A549 (cell line): ENCODE measurements at regions not wholly inside any gene's neighbourhood (a gene's known extent, or its start where the extent isn't known, plus 50 kb on each side); places are given as distances from the start of the nearest gene placed in this dataset.

Experiments used
- ATAC-seq, 2 experiments: fragments of 200-7000 bp in 1 of 2; fragments of >200 bp in 1 of 2; cut with Nextera tagmentation in 1 of 2; cut with Tn5 transposase in 1 of 2; 3 replicates each; pipeline versions ENCODE4 v1.8.0 to v1.9.1; 2018 to 2020; ENCODE audit warnings: mild to moderate bottlenecking in 1 of 2, moderate library complexity in 1 of 2
- CTCF ChIA-PET: fragments of 300-600 bp; sonication (Branson Sonifier 250); formaldehyde crosslinking; extraction: SDS; loops from one replicate; lab custom pipeline; 2021; ENCODE audit warnings: antibody characterized with exemption, inconsistent platforms; lab: Yijun Ruan, JAX
- POLR2A ChIA-PET: fragments of 350-600 bp; formaldehyde crosslinking; extraction: SDS; loops from one replicate; lab custom pipeline; 2021; ENCODE audit warnings: antibody characterized with exemption, inconsistent platforms; lab: Yijun Ruan, JAX
- DNase-seq, 2 experiments: peaks; one replicate each; pipeline versions ENCODE4 v3.0.0 to v3.0.0-alpha.2; 2011 to 2016; ENCODE audit warnings: low read depth in 1 of 2, low spot score in 1 of 2
- FAIRE-seq: peaks from 2 replicates; lab custom pipeline; 2011; peaks lifted over from hg19 to GRCh38; lab: Jason Lieb, UNC
- H3K27ac ChIP-seq, 2 experiments: fragments of >200 bp; sonication (Bioruptor Twin); formaldehyde crosslinking; 3 replicates each; pipeline ENCODE4 v1.5.1; 2016 to 2017
- H3K4me1 ChIP-seq: fragments of >200 bp; sonication (Bioruptor Twin); formaldehyde crosslinking; 3 replicates; pipeline ENCODE4 v1.6.1; 2016
- H3K4me2 ChIP-seq: fragments of >200 bp; sonication (Bioruptor Twin); formaldehyde crosslinking; 3 replicates; pipeline ENCODE4 v1.6.1; 2016
- H3K4me3 ChIP-seq: fragments of >200 bp; sonication (Bioruptor Twin); formaldehyde crosslinking; 3 replicates; pipeline ENCODE4 v1.5.1; 2016
- H3K9me3 ChIP-seq: fragments of >200 bp; sonication (Bioruptor Twin); formaldehyde crosslinking; 3 replicates; pipeline ENCODE4 v1.6.1; 2016
- BHLHE40 ChIP-seq: IDR thresholded peaks from 2 replicates; pipeline ENCODE4 v1.6.1; 2012; ENCODE audit warnings: low read depth, low read length, inconsistent platforms
- EP300 ChIP-seq, 2 experiments: fragments of >200 bp; sonication (Bioruptor Twin); formaldehyde crosslinking; IDR thresholded peaks; 2 replicates in 1 of 2; 3 replicates in 1 of 2; pipeline ENCODE4 v1.6.1; 2016 to 2017
- ESRRA ChIP-seq: fragments of 150-350 bp; IDR thresholded peaks from 2 replicates; pipeline ENCODE4 v1.6.1; 2014; ENCODE audit warnings: mild to moderate bottlenecking, low read length, borderline replicate concordance
- FOSL2 ChIP-seq, 2 experiments: fragments of 450-650 bp in 1 of 2; fragments of >200 bp in 1 of 2; sonication (Bioruptor Twin) in 1 of 2; formaldehyde crosslinking; IDR thresholded peaks; 2 replicates each; pipeline versions ENCODE4 v1.5.0 to v1.6.1; 2016 to 2020; ENCODE audit warnings: mild to moderate bottlenecking in 1 of 2, moderate library complexity in 1 of 2
- FOXS1 ChIP-seq: fragments of 250-450 bp; sonication (Bioruptor Pico); IDR thresholded peaks from 2 replicates; pipeline ENCODE4 v1.5.0; 2020; ENCODE audit warnings: mild to moderate bottlenecking, moderate library complexity
- HDAC2 ChIP-seq: fragments of 200-600 bp; sonication (generic); IDR thresholded peaks from 2 replicates; pipeline ENCODE4 v1.6.1; 2016
- HEYL ChIP-seq: fragments of 250-450 bp; sonication (Bioruptor Pico); IDR thresholded peaks from 2 replicates; pipeline ENCODE4 v1.8.0; 2021; ENCODE audit warnings: mild to moderate bottlenecking, moderate library complexity
- HOXA7 ChIP-seq: fragments of 250-450 bp; sonication (Bioruptor Pico); IDR thresholded peaks from 2 replicates; pipeline ENCODE4 v1.5.0; 2020; ENCODE audit warnings: mild to moderate bottlenecking, moderate library complexity
- JUN ChIP-seq, 2 experiments: fragments of >200 bp; sonication (Bioruptor Twin); formaldehyde crosslinking; IDR thresholded peaks; 2 replicates in 1 of 2; 3 replicates in 1 of 2; pipeline ENCODE4 v1.6.1; 2016 to 2017
- JUNB ChIP-seq: fragments of >200 bp; sonication (Bioruptor Twin); formaldehyde crosslinking; IDR thresholded peaks from 2 replicates; pipeline ENCODE4 v1.6.1; 2016
- KDM5A ChIP-seq: fragments of 200-600 bp; sonication (generic); IDR thresholded peaks from 2 replicates; pipeline ENCODE4 v1.6.1; 2016; ENCODE audit warnings: antibody characterized with exemption, mild to moderate bottlenecking
- MYC ChIP-seq: IDR thresholded peaks from 2 replicates; pipeline ENCODE4 v1.6.1; 2012; ENCODE audit warnings: mild to moderate bottlenecking, inconsistent platforms, low read length, improper control_type of control experiment, borderline replicate concordance
- PHF8 ChIP-seq: fragments of 200-600 bp; sonication (generic); IDR thresholded peaks from 2 replicates; pipeline ENCODE4 v1.6.1; 2016; ENCODE audit warnings: low read depth, mild to moderate bottlenecking, antibody characterized with exemption, moderate library complexity, borderline replicate concordance
- RARB ChIP-seq: fragments of 250-450 bp; sonication (Bioruptor Pico); IDR thresholded peaks from 2 replicates; pipeline ENCODE4 v1.8.0; 2021; ENCODE audit warnings: mild to moderate bottlenecking, moderate library complexity
- RCOR1 ChIP-seq: fragments of 150-350 bp; IDR thresholded peaks from 2 replicates; pipeline ENCODE4 v1.6.1; 2014; ENCODE audit warnings: antibody characterized with exemption, low read length, low read depth
- ZC3H11A ChIP-seq: fragments of 450-650 bp; IDR thresholded peaks from 2 replicates; pipeline ENCODE4 v1.6.1; 2014; ENCODE audit warnings: antibody characterized with exemption, mild to moderate bottlenecking
- ZSCAN20 ChIP-seq: fragments of 250-450 bp; sonication (Bioruptor Pico); IDR thresholded peaks from 2 replicates; pipeline ENCODE4 v1.8.0; 2022; ENCODE audit warnings: mild to moderate bottlenecking, moderate library complexity
- WGBS: methylation state at CpG from one replicate; pipeline ENCODE4 v1.1.6; 2017; ENCODE audit errors: missing lambda C conversion rate; 5-methylcytosine and 5-hydroxymethylcytosine counted together
- TF ChIP-seq, protein P1 (sequence below): fragments of >200 bp; sonication (Bioruptor Twin); formaldehyde crosslinking; IDR thresholded peaks from 3 replicates; pipeline ENCODE4 v1.5.1; 2016
- TF ChIP-seq, protein P2 (sequence below): IDR thresholded peaks from 2 replicates; pipeline ENCODE4 v1.6.1; 2012
- TF ChIP-seq, protein P3 (sequence below): IDR thresholded peaks from 2 replicates; pipeline ENCODE4 v1.6.1; 2012
- TF ChIP-seq, protein P4 (sequence below): fragments of 250-450 bp; sonication (Bioruptor Pico); IDR thresholded peaks from 2 replicates; pipeline ENCODE4 v1.5.0; 2021; ENCODE audit warnings: mild to moderate bottlenecking, moderate library complexity, borderline replicate concordance
- TF ChIP-seq, protein P5 (sequence below): fragments of 450-650 bp; IDR thresholded peaks from 2 replicates; pipeline ENCODE4 v1.6.1; 2014; ENCODE audit warnings: antibody characterized with exemption

DNA sequence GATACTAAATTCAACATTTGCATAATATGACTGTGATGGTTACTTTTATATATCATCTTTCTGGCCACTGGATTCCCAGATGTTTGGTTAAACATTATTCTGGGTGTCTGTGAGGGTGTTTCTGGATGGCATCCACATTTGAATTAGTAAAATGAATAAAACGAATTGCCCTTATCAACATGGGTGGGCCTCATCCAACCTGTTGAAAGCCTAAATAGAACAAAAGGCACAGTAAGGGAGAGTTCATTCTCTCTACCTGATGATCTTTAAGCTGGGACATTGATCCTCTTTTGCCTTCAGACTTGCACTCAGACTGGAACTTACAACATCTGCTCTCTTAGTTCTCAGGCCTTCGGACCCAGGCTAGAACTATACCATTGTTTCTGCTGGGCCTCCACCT is 57.6 kb downstream of the CD24 start (continued):
- TF ChIP-seq, protein P1, sequence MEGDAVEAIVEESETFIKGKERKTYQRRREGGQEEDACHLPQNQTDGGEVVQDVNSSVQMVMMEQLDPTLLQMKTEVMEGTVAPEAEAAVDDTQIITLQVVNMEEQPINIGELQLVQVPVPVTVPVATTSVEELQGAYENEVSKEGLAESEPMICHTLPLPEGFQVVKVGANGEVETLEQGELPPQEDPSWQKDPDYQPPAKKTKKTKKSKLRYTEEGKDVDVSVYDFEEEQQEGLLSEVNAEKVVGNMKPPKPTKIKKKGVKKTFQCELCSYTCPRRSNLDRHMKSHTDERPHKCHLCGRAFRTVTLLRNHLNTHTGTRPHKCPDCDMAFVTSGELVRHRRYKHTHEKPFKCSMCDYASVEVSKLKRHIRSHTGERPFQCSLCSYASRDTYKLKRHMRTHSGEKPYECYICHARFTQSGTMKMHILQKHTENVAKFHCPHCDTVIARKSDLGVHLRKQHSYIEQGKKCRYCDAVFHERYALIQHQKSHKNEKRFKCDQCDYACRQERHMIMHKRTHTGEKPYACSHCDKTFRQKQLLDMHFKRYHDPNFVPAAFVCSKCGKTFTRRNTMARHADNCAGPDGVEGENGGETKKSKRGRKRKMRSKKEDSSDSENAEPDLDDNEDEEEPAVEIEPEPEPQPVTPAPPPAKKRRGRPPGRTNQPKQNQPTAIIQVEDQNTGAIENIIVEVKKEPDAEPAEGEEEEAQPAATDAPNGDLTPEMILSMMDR: no peak
- TF ChIP-seq, protein P2, sequence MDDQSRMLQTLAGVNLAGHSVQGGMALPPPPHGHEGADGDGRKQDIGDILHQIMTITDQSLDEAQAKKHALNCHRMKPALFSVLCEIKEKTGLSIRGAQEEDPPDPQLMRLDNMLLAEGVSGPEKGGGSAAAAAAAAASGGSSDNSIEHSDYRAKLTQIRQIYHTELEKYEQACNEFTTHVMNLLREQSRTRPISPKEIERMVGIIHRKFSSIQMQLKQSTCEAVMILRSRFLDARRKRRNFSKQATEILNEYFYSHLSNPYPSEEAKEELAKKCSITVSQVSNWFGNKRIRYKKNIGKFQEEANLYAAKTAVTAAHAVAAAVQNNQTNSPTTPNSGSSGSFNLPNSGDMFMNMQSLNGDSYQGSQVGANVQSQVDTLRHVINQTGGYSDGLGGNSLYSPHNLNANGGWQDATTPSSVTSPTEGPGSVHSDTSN: no peak
- TF ChIP-seq PHF8 (no peak), HEYL (no peak), ESRRA (no peak), BHLHE40 (no peak), RARB (CRISPR knock-in tag) (no peak), HOXA7 (CRISPR knock-in tag) (no peak), KDM5A (no peak), EP300 (IDR thresholded peaks at IDR 0.05) (no peak), ZC3H11A (no peak)

DNA sequence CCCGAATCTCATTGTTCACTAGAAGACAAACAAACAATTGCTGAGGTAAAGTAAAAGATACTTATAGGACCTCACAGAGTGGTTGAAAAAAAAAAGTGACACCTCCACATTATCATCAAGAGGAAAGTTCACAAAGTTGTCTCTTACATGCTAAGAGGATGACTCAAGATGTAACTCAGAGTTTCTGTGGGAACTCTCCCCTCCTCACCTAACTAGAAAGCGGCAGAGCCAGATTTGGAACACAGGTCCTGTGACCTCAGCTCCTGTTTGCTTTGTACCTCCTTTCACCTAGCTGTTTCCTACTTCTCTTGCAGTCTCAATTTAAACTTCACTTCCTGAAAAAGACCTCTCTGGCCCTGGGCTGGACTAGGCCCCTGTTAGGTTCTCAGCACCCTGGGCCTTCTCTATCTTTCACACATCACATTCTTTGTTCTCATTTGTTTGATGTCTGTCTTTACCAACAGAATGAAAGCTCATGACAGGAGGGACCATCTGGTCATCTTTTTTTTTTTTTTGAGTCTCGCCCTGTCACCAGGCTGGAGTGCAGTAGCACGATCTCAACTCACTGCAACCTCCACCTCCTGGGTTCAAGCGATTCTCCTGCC is 60.8 kb downstream of the CD24 start:
- FAIRE-seq (no peak), DNase-seq (no peak), ATAC-seq (no peak)
- no peak overlapping the region for H3K4me2 ChIP-seq
- WGBS: 88% methylated on average over 5 of the region's 5 CpGs
- peaks cover 22% of the 10 kb centered on the region; the same call in 2 of the 3 replicates for H3K4me1 ChIP-seq
- H3K4me3 ChIP-seq: no peak overlapping the region
- ChIA-PET POLR2A (no interaction called here), CTCF (no interaction called here)
- peak overlapping the region in 1 of 2 experiments; percentile 43; a peak in 2 of 6 replicates for H3K27ac ChIP-seq
- H3K9me3 ChIP-seq: peaks cover 3% of the 10 kb centered on the region; the same call in 2 of the 3 replicates
- TF ChIP-seq, protein P3, sequence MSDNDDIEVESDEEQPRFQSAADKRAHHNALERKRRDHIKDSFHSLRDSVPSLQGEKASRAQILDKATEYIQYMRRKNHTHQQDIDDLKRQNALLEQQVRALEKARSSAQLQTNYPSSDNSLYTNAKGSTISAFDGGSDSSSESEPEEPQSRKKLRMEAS: no peak
- TF ChIP-seq FOSL2 (IDR thresholded peaks at IDR 0.05) (no peak), FOSL2 (CRISPR knock-in tag; IDR thresholded peaks at IDR 0.05) (no peak), HDAC2 (no peak), JUN (IDR thresholded peaks at IDR 0.05) (no peak), RCOR1 (no peak), JUNB (no peak), FOXS1 (no peak), ZSCAN20 (no peak), MYC (no peak), RARB (CRISPR knock-in tag) (no peak)
- TF ChIP-seq, protein P4, sequence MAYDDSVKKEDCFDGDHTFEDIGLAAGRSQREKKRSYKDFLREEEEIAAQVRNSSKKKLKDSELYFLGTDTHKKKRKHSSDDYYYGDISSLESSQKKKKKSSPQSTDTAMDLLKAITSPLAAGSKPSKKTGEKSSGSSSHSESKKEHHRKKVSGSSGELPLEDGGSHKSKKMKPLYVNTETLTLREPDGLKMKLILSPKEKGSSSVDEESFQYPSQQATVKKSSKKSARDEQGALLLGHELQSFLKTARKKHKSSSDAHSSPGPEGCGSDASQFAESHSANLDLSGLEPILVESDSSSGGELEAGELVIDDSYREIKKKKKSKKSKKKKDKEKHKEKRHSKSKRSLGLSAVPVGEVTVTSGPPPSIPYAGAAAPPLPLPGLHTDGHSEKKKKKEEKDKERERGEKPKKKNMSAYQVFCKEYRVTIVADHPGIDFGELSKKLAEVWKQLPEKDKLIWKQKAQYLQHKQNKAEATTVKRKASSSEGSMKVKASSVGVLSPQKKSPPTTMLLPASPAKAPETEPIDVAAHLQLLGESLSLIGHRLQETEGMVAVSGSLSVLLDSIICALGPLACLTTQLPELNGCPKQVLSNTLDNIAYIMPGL: no peak
- TF ChIP-seq, protein P5, sequence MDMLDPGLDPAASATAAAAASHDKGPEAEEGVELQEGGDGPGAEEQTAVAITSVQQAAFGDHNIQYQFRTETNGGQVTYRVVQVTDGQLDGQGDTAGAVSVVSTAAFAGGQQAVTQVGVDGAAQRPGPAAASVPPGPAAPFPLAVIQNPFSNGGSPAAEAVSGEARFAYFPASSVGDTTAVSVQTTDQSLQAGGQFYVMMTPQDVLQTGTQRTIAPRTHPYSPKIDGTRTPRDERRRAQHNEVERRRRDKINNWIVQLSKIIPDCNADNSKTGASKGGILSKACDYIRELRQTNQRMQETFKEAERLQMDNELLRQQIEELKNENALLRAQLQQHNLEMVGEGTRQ: no peak
- TF ChIP-seq, all 56 proteins: peak for 0
